ENCODE measurements at regions not wholly inside any gene's neighbourhood (a gene's known extent, or its start where the extent isn't known, plus 50 kb on each side); places are given as distances from the start of the nearest gene placed in this dataset.

DNA sequence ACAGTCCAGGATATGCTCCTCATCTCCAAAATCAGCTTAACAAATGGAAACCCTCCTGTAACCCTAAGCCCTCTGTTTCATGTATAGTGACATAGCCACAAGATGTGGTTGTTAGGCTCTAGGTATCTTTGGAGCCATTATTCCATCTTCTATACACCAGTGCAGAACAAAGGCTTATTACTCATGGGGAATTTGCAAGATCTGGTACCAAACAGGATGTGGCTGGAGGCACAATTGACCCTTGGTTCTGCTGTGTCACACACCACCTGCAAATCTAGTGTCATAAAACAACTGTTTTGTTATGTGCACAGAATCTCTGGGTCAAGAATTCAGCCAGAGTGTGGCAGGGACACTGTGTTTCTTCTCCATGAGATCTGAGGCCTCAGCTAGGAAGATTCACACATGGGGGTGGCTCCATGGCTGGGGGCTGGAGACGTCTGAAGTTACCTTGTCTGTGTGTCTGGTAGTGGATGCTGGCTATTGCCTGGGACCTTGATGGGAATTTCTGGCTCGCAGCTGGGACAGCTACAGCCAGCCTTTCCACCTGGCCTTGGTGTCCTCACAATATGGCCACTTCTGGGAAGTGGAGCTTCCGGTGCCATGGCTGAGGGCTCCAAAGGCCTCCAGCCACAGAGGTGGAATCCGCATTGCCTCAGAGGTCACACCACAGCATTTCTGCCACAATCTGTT, 369.9 kb downstream of the CDH26 start:
- no peak for DNase-seq
- no peak overlapping the region for H3K9ac ChIP-seq (ENCODE audit: insufficient read depth in 1 of 2, low read length in 2 of 2)
- H3K27ac ChIP-seq (ENCODE audit: low read depth in 1 of 2, low read length in 1 of 2) = no peak overlapping the region
- no peaks in the 10 kb centered on the region for H3K9me3 ChIP-seq (ENCODE audit: control insufficient read depth in 4 of 4, insufficient read depth in 3 of 4, low read length in 3 of 4)
- no peaks in the 10 kb centered on the region for H3K27me3 ChIP-seq (ENCODE audit: control insufficient read depth in 3 of 3, insufficient read depth in 3 of 3, low read length in 2 of 3)
- H3K4me1 ChIP-seq (ENCODE audit: control insufficient read depth in 5 of 5, insufficient read depth in 5 of 5, low read length in 5 of 5) = no peaks in the 10 kb centered on the region
- TF ChIP-seq, protein P1, sequence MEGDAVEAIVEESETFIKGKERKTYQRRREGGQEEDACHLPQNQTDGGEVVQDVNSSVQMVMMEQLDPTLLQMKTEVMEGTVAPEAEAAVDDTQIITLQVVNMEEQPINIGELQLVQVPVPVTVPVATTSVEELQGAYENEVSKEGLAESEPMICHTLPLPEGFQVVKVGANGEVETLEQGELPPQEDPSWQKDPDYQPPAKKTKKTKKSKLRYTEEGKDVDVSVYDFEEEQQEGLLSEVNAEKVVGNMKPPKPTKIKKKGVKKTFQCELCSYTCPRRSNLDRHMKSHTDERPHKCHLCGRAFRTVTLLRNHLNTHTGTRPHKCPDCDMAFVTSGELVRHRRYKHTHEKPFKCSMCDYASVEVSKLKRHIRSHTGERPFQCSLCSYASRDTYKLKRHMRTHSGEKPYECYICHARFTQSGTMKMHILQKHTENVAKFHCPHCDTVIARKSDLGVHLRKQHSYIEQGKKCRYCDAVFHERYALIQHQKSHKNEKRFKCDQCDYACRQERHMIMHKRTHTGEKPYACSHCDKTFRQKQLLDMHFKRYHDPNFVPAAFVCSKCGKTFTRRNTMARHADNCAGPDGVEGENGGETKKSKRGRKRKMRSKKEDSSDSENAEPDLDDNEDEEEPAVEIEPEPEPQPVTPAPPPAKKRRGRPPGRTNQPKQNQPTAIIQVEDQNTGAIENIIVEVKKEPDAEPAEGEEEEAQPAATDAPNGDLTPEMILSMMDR (IDR thresholded peaks at IDR 0.05; ENCODE audit: control extremely low read depth, extremely low read depth) = no peak
- no peaks in the 10 kb centered on the region for H3K36me3 ChIP-seq (ENCODE audit: control insufficient read depth in 4 of 4, insufficient read depth in 4 of 4, low read length in 4 of 4)
- ATAC-seq (ENCODE audit: insufficient read depth, low FRiP score) = no peak
- no peak overlapping the region for H3K4me3 ChIP-seq
- WGBS, 2 donors = 92 to 98% methylated on average over 4 of the region's 4 CpGs

DNA sequence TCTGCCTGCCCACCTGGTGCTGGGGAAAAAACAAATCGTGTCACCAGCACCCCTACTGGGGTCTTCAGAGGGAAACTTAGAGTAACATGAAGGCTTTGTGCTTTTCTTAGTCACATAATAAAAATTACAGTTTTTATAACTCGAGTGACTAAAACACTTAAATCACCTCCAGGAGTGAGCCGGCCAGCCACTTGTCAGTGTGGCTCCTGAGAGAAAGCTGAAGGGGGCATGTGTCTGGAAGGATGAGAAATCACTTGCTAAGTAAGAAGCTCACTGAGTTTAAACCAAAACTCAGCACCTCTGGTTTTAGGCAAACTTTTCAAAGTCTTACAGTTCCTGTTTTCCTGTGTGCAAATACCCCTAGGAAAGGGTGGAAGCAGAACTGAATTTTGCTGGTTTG, 372.2 kb downstream of the CDH26 start:
- Histone ChIP-seq H3K9ac (ENCODE audit: insufficient read depth in 1 of 2, low read length in 2 of 2) (no peak overlapping the region), H3K4me1 (ENCODE audit: control insufficient read depth in 5 of 5, insufficient read depth in 5 of 5, low read length in 5 of 5) (no peaks in the 10 kb centered on the region), H3K4me3 (no peak overlapping the region), H3K27ac (ENCODE audit: low read depth in 1 of 2, low read length in 1 of 2) (no peak overlapping the region), H3K9me3 (ENCODE audit: control insufficient read depth in 4 of 4, insufficient read depth in 3 of 4, low read length in 3 of 4) (no peaks in the 10 kb centered on the region), H3K27me3 (ENCODE audit: control insufficient read depth in 3 of 3, insufficient read depth in 3 of 3, low read length in 2 of 3) (no peaks in the 10 kb centered on the region), H3K36me3 (ENCODE audit: control insufficient read depth in 4 of 4, insufficient read depth in 4 of 4, low read length in 4 of 4) (no peaks in the 10 kb centered on the region)
- ATAC-seq (ENCODE audit: insufficient read depth, low FRiP score) = no peak
- no peak for DNase-seq
- TF ChIP-seq, protein P1 (IDR thresholded peaks at IDR 0.05; ENCODE audit: control extremely low read depth, extremely low read depth) = no peak
- WGBS, 2 donors = 41 to 57% methylated on average over 3 of the region's 3 CpGs

DNA sequence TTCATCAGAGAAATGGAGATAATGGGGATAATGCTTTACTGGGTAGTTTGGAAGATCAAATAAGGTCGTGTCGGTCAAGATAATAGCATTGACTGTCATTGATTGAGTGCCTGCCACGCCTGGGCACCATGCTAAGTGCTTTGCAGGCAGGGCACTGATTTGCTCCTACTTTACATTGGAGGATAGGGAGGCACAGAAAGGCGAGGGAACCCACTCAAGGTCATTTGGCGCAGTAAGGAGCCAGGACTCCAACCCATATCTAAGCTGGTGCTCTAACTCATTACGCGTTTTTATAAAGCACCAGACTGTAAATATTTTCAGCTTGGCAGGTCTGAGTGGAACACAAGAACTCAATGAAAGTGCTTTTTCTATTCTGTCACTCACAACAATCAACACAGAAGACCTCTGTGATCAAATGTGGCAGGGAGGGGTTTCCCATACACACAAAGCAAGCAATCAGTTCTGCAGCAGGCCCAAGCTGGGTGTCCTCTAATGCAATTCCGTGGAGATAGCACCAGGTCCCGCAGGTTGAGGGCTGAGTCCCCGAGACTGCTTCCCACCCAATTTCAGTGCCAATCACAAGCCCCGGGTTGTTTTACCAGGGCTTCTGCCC, 373.6 kb downstream of the CDH26 start:
- Histone ChIP-seq H3K4me3 (no peak overlapping the region), H3K27ac (ENCODE audit: low read depth in 1 of 2, low read length in 1 of 2) (no peak overlapping the region), H3K9me3 (ENCODE audit: control insufficient read depth in 4 of 4, insufficient read depth in 3 of 4, low read length in 3 of 4) (no peaks in the 10 kb centered on the region), H3K4me1 (ENCODE audit: control insufficient read depth in 5 of 5, insufficient read depth in 5 of 5, low read length in 5 of 5) (no peaks in the 10 kb centered on the region), H3K27me3 (ENCODE audit: control insufficient read depth in 3 of 3, insufficient read depth in 3 of 3, low read length in 2 of 3) (no peaks in the 10 kb centered on the region), H3K36me3 (ENCODE audit: control insufficient read depth in 4 of 4, insufficient read depth in 4 of 4, low read length in 4 of 4) (no peaks in the 10 kb centered on the region), H3K9ac (ENCODE audit: insufficient read depth in 1 of 2, low read length in 2 of 2) (no peak overlapping the region)
- WGBS, 2 donors = 85 to 89% methylated on average over 11 of the region's 11 CpGs
- no peak for DNase-seq
- ATAC-seq (ENCODE audit: insufficient read depth, low FRiP score) = no peak
- TF ChIP-seq, protein P1 (IDR thresholded peaks at IDR 0.05; ENCODE audit: control extremely low read depth, extremely low read depth) = no peak

Data from lung (tissue), 11 donors.